ENCODE measurements at regions not wholly inside any gene's neighbourhood (a gene's known extent, or its start where the extent isn't known, plus 50 kb on each side); places are given as distances from the start of the nearest gene placed in this dataset.

GRCh38 chr3:28612232-28612631 is 263.6 kb upstream of the AZI2 start:
- TF ChIP-seq NANOG (IDR thresholded peaks at IDR 0.05; ENCODE audit: insufficient read depth, low read depth, low read length, poor library complexity, severe bottlenecking), result peak; percentile 6
- TF ChIP-seq ASH2L (IDR thresholded peaks at IDR 0.05; ENCODE audit: low read length), result no peak
- Histone ChIP-seq H3K79me2 (ENCODE audit: control insufficient read depth in 1 of 2, insufficient read depth in 2 of 2, low read length in 2 of 2) (no peaks in the 10 kb centered on the region), H2AFZ (ENCODE audit: low read length) (no peak overlapping the region), H3K18ac (ENCODE audit: extremely low read depth, low read length) (no peak overlapping the region), H3K4ac (replicated peaks; ENCODE audit: insufficient read length, low read depth, low read length) (no peak overlapping the region), H3K56ac (replicated peaks; ENCODE audit: insufficient read length, low read depth, low read length) (no peak overlapping the region), H3K4me3 (ENCODE audit: extremely low read depth in 1 of 4, insufficient read depth in 2 of 4, low read depth in 3 of 4, low read length in 4 of 4) (no peak overlapping the region), H3K9me3 (ENCODE audit: insufficient read depth in 2 of 2, low read depth in 1 of 2, low read length in 1 of 2) (no peaks in the 10 kb centered on the region), H2BK120ac (replicated peaks; ENCODE audit: low read depth, low read length) (no peak overlapping the region), H3K14ac (ENCODE audit: insufficient read length) (no peak overlapping the region), H4K20me1 (replicated peaks in 1 of 2; ENCODE audit: control insufficient read depth in 1 of 2, insufficient read depth in 2 of 2, low read length in 2 of 2) (no peaks in the 10 kb centered on the region), H3K36me3 (ENCODE audit: control insufficient read depth in 2 of 4, insufficient read depth in 4 of 4, low read length in 3 of 4) (no peaks in the 10 kb centered on the region), H4K91ac (replicated peaks; ENCODE audit: insufficient read length, low read length) (no peak overlapping the region), H3K9ac (replicated peaks in 1 of 4; ENCODE audit: extremely low read depth in 1 of 4, low read depth in 3 of 4, low read length in 3 of 4) (peak overlapping the region in 1 of 4 experiments; percentile 34; a peak in 1 of 7 replicates), H3K4me1 (replicated peaks in 1 of 4; ENCODE audit: control insufficient read depth in 3 of 4, insufficient read depth in 4 of 4, low read length in 3 of 4) (peaks cover 0 to 8% (median 7%) of the 10 kb centered on the region in 4 experiments; a peak in 4 of 7 replicates), H3K4me2 (ENCODE audit: insufficient read depth in 1 of 2, low read depth in 2 of 2, low read length in 2 of 2) (0 out of 4 replicates have a peak overlapping the region, but pooled peaks of 1 of the 2 experiments have one; percentile 17), H4K5ac (ENCODE audit: insufficient read length, low read depth, low read length) (no peak overlapping the region), H3K79me1 (ENCODE audit: low read depth, low read length) (no peaks in the 10 kb centered on the region; the same call in 1 of the 2 replicates), H3K27me3 (replicated peaks in 1 of 4; ENCODE audit: control insufficient read depth in 3 of 4, extremely low read depth in 1 of 4, insufficient read depth in 3 of 4, low read length in 3 of 4) (no peaks in the 10 kb centered on the region), H3K23me2 (ENCODE audit: low read depth, low read length) (no peaks in the 10 kb centered on the region), H2AK5ac (ENCODE audit: low read depth, low read length) (no peak overlapping the region), H2BK12ac (ENCODE audit: low read depth, low read length) (no peak overlapping the region), H2BK20ac (ENCODE audit: low read length) (no peak overlapping the region), H3K23ac (ENCODE audit: insufficient read length) (no peak overlapping the region), H3K27ac (ENCODE audit: low read depth, low read length) (no peak overlapping the region), H4K8ac (ENCODE audit: extremely low read depth, insufficient read depth, low read length) (no peak overlapping the region), H2BK15ac (ENCODE audit: low read length) (no peak overlapping the region), H2BK5ac (ENCODE audit: low read depth, low read length) (no peak overlapping the region)
- FAIRE-seq (no peak), DNase-seq (ENCODE audit: low read depth in 1 of 2, low spot score in 2 of 2) (no peak)
- CTCF ChIA-PET (ENCODE audit: partially characterized antibody), result interaction anchor here (0.5 to 2.1 kb wide), 5 partner anchors 10 to 918 kb away, joined by 3 to 5 read pairs (median 3); no protein-coding TSS in a partner anchor
- POLR2A ChIA-PET (ENCODE audit: partially characterized antibody), result no interaction called here

Measured in H1 (cell line).